ENCODE measurements at regions not wholly inside any gene's neighbourhood (a gene's known extent, or its start where the extent isn't known, plus 50 kb on each side); places are given as distances from the start of the nearest gene placed in this dataset.
A peak's percentile ranks its signal among the peaks of the same experiment; 100 is the strongest.
"Not testable (repeated sequence)": the region's sequence is repeated elsewhere in the genome, so short reads cannot be mapped to it uniquely, and the experiment has no call there.

DNA sequence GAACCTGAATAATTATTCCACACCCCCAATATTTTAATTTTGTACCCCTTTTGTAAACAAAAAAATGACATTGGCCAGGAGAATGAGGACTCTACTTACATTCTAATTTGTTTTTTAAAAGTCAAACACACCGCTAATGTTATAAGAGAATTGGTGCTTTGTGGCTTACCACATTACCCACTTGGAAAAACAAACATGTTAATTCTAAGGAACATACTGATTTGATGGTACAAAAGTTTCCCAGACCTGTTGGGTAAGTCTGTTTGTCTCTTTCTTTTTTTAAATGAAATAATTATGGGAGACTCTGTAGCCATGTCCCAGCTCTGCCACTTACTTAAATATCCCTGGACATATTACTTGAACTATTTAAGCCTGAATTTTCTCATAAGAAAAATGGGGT lies 352.5 kb upstream of the C2CD4B start:
- DNase-seq, result no peak

- DNase-seq, result not testable (repeated sequence)
These were observed 353.6 kb upstream of the C2CD4B start for GRCh38 chr15:62518666-62519065.

GRCh38 chr15:62519900-62520299 lies 354.8 kb upstream of the C2CD4B start:
- DNase-seq, result peak; percentile 2

- DNase-seq, result no peak
These were observed 355.8 kb upstream of the C2CD4B start for GRCh38 chr15:62520887-62521286.

DNA sequence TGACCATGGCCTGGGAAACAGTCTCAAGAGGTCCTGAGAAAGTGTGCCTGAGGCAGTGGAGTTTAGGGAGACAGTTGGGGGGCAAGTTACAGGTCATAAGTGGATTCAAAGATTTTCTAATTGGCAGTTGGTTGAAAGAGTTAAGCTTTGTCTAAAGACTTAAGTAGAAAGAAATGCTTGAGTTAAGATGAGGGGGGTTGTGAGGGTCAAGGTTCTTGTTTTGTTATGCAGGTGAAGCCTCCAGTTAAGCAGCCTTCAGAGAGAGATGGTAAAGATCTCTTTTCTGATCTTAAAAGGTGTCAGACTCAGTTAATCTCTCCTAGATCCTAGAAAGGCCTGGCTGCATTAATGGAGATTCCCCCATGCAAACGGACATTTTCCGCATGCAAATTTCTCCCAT lies 356.3 kb upstream of the C2CD4B start:
- no peak for DNase-seq

- no peak for DNase-seq
These were observed 359.8 kb upstream of the C2CD4B start for GRCh38 chr15:62524848-62525247.

DNA sequence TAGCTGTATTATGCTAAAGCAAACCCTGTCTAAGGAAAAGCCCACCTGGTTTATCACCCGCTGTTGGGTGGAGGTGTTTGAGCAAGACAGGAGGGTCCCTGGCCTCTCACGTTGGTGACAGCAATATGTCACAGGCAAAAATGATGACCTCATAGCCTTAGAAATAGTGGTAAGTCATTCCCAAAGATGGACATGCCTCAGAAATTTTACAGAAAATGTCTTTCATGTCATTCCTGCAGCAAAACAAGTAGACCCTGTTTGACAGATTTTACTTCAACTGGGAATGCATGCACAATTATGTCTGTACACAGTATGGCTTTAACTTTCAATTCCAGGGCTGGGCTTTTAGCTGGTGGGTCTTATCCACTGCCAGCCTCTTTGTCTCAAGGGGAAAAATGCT lies 362.3 kb upstream of the C2CD4B start:
- no peak for DNase-seq

DNA sequence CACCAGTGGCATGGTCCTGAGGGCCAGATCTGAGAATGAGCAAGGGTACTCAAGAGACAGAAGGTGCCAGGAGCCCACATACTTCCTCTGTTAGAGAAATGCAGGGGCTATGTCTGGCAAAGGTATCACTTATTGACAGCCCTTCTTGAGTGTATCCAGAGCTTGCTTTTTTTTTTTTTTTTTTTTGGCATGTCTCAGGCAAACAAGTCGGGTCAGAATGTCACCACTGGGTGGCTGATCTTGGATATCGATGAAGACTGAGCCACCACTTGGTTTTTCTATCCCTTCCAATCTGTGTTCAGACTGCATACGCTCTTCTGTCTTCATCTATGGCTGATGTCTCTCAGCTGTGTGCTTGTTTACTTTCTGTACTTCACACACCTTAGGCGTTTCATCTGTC lies 363.4 kb upstream of the C2CD4B start:
- DNase-seq, result no peak

DNA sequence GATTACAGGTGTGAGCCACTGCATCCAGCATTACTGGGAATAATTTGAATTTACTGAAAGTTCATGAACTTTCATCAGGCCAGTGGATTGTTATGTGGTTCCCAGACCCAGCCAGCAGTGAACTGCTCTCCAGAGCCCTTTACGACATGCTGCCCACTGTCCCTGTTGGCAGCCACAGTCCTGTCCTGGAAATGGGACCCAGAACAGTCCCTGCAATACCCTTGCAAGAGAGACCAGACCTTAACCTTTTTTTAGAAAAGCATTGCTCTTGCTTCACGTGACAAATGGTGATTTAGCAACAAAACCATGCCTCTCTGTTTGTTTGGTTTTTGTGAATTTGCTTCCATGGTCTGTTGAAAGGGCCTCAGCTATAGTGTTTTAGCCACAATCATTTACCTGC lies 367.3 kb upstream of the C2CD4B start:
- no peak for DNase-seq

- no peak for DNase-seq
These were observed 368.6 kb upstream of the C2CD4B start for GRCh38 chr15:62533687-62534086.

GRCh38 chr15:62534996-62535395 lies 369.9 kb upstream of the C2CD4B start:
- DNase-seq, result no peak

- DNase-seq, result no peak
These were observed 374.2 kb upstream of the C2CD4B start for GRCh38 chr15:62539236-62539635.

DNA sequence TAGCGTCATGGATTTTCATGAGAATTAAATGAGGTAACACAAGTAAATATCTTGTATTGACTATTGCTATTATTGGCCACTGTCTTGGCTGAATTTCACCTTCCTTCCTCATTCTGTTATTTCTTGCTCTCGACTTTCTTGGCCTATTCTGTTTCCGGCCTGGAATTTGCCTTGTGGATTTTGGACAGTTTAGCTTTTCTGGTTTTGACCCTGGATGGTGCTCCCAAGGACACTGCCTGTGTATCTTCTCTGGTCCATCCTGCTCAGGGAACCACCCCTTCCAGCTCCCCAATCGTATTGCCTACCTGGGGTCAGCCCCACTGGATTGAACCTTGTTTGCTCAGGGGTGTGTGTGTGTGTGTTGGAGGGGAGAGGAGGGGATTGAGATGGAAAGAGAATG lies 376.2 kb upstream of the C2CD4B start:
- DNase-seq, result no peak

GRCh38 chr15:62541846-62542245 lies 376.8 kb upstream of the C2CD4B start:
- DNase-seq, result no peak

GRCh38 chr15:62544446-62544845 lies 379.4 kb upstream of the C2CD4B start:
- no peak for DNase-seq

- DNase-seq, result no peak
These were observed 380.6 kb upstream of the C2CD4B start for GRCh38 chr15:62545467-62546227.

DNA sequence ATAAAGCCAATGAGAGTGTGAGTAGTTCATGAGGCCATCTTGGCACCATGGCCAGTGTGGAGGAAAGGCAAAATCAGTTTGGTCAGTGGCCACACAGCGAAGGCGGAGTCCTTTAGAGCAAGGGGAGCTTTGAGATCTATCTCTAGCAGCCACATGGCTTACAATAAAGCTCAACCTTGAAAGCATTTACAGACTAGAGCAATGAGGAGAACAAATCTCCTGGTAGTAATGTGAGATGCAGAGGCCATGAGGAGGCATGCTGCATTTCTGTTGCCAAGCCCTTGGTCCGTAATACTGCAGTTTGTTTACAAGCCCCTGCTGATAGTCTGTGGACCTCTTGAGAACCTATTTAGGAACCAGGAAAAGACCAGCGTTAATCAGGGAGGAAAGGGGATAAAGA lies 381.5 kb upstream of the C2CD4B start:
- DNase-seq, result no peak

GRCh38 chr15:62547584-62547983 lies 382.5 kb upstream of the C2CD4B start:
- DNase-seq, result no peak

DNA sequence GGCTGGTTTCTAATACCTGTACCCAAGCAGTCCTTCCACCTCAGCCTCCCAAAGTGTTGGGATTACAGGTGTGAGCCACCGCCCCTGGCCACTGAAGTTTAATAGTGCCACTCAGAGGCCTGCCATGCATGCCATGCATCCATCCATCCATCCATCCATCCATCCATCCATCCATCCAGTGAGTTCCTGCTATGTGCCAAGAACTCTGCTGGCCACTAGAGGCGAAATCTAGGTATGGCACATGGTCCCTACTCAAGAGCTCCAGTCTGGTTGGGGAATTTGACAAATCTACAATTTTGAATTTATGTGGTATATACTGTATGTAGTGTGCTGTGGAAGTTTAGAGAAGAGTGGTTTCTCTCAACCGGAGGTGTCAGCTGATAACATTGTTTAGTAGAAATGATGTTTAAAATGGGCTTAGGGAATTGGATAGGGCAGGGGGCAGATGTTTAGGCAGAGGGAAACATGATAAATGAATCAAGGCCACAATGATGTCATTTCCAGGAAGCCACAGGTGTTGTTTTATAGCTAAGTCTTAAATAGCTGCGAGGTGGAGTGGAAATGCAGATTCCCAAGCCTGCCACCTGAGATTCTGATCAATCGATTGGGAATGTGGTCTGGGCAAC lies 384.4 kb upstream of the C2CD4B start:
- peak; percentile 27 for DNase-seq

DNA sequence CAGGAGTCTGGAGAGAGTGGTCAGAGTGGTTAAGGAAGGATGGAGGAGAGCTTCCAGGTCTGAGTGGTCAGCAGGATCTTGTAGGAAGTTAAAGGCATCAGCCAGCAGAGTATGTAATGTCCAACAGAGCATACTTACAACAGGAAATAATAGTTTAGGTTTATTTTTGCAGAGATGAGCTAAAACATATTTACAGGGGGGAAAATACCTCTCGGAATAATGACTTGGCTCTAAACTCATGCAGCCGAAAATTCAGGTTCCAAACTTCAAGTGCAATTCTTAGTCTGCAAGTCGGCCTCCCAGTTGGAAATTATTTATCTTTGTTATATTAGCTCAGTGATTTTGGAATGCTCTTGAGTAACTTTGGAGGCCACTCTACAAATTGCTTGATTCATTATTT lies 385.0 kb upstream of the C2CD4B start:
- no peak for DNase-seq

DNA sequence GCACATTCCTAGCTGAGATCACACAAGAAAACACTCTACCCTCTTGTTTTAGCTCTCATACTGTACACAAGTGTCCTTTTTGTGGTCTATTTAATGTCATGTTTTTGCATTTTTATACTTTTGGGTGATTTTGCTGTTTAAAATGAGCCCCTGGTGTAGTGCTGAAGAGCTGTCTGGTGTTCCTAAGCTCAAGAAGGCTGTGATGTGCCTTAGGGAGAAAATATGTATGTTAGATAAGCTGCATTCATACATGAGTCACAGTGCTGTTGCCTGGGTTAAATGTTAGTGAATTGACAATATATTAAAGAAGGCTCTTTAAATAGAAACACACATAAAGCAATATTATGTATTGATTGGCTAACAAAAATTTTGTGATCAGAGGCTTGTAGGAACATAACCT lies 387.4 kb upstream of the C2CD4B start:
- DNase-seq, result no peak

GRCh38 chr15:62553911-62554563 lies 389.0 kb upstream of the C2CD4B start:
- no peak for DNase-seq

DNA sequence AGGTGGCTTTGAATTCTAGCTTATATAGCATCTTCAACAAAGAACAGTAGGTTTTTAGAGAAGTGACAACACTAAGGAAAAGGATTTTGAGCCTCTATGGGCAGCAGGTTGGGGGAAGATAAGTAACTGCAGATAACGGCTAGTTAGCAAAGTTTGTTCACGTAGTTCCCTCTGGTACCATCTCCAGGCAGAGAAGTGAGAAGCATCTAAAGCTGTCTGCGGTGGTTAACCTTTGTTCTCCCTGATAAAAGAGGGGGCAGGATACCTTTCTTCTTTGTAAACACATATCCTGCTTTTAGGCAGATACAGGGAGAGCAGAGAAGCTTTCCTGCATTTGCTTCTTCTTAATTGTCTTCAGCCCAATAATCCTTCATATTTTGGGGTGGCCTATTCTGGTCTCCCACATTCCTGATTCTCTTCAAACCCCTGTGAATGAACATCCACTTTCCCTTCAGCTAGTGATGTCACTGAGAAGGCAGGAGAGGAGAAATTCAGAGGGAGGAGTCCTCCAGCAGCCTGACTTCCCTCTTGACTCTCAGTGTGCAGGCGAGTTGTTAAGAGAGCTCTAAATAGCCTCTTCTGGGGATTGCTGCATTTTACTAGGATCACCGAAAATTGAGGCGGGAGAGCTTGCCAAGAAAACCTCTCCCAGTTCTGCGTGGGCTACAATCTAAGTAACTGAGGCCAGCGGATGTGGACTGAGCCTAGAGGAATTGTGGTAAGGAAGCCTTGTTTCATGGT lies 393.7 kb upstream of the C2CD4B start:
- DNase-seq, result no peak

- no peak for DNase-seq
These were observed 394.3 kb upstream of the C2CD4B start for GRCh38 chr15:62559381-62559733.

Data from activated CD4-positive, alpha-beta T cell treated with anti-CD3 and anti-CD28 coated beads, Interleukin-2, Interleukin-6, amounts not matched to agents 100 ng/mL and 50 ng/mL, durations not matched to agents 16 hours and 8 hours (primary cell).